ENCODE measurements at regions not wholly inside any gene's neighbourhood (a gene's known extent, or its start where the extent isn't known, plus 50 kb on each side); places are given as distances from the start of the nearest gene placed in this dataset.
A peak's percentile ranks its signal among the peaks of the same experiment; 100 is the strongest.

DNA sequence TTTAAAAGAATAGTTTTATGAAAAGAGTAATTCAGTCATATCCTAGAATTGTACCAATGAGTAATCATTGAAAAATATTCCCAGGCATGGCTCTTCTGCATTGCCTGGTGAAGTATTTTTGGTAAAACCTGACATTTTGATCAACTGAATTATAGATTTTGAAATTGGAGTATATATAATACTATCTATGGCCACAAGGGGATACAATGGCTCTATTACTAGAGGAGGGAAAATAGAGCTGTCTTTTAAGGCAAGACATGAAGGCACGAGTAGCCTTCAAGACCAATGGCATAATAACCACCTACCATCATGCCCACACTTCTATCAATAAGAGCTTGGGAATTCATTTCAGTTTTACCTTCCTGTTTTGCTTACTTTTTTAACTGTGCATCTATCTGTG, 1241.4 kb upstream of the TMEM132C start:
- ATAC-seq (ENCODE audit: low read depth) = no peak

DNA sequence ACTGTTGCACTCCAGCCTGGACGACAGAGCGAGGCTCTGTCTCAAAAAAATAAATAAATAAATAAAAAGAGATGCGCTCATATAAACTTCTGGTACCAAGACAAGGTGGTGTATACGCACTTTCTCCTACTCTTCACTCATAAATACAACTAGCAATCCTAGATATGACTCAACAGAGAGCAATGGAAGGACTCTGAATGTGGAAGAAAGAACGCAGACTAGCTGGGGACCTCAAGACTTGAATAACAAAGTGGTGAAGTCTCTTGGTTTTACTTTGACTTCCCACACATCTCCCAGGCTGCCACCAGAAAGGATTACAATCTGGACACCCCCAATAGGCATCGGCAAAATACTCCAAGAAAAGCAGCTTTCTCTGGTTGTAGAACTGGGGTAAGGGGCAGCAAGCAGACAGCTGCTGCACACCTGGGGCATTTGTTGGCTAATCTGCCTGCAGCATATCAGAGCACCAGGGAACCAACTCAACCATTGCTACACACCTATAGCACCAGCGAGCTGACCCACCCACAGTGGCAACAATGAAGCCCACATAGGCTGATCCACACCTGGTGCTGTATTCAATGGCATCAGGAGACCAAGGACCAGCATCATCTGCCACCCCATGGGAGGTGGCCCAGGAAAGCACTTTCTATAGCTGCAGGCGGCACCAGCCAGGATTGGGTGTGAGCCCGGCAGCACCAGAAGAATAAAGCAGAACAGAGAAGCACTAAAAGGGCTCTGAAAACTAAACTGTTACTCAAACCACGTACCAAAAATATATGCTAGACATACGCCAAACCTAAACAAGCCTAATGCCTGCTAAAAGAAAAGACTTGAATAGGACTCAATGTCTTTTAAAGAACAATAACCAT, 1231.7 kb upstream of the TMEM132C start:
- TF ChIP-seq, protein P1, sequence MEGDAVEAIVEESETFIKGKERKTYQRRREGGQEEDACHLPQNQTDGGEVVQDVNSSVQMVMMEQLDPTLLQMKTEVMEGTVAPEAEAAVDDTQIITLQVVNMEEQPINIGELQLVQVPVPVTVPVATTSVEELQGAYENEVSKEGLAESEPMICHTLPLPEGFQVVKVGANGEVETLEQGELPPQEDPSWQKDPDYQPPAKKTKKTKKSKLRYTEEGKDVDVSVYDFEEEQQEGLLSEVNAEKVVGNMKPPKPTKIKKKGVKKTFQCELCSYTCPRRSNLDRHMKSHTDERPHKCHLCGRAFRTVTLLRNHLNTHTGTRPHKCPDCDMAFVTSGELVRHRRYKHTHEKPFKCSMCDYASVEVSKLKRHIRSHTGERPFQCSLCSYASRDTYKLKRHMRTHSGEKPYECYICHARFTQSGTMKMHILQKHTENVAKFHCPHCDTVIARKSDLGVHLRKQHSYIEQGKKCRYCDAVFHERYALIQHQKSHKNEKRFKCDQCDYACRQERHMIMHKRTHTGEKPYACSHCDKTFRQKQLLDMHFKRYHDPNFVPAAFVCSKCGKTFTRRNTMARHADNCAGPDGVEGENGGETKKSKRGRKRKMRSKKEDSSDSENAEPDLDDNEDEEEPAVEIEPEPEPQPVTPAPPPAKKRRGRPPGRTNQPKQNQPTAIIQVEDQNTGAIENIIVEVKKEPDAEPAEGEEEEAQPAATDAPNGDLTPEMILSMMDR (IDR thresholded peaks at IDR 0.05; ENCODE audit: poor library complexity, severe bottlenecking) = no peak
- Histone ChIP-seq H3K27ac (ENCODE audit: poor library complexity, severe bottlenecking) (no peak overlapping the region), H3K4me3 (ENCODE audit: severe bottlenecking) (no peak overlapping the region), H3K9me3 (ENCODE audit: severe bottlenecking) (no peaks in the 10 kb centered on the region), H3K36me3 (ENCODE audit: low read depth) (no peaks in the 10 kb centered on the region), H3K27me3 (ENCODE audit: insufficient read depth, poor library complexity, severe bottlenecking) (no peaks in the 10 kb centered on the region), H3K4me1 (ENCODE audit: insufficient read depth, poor library complexity, severe bottlenecking) (no peaks in the 10 kb centered on the region)
- DNase-seq (ENCODE audit: low spot score) = no peak
- no peak for ATAC-seq (ENCODE audit: low read depth)

More for the DNA sequence above, 1241.4 kb upstream of the TMEM132C start:
- Histone ChIP-seq H3K4me3 (ENCODE audit: severe bottlenecking) (no peak overlapping the region), H3K27ac (ENCODE audit: poor library complexity, severe bottlenecking) (no peak overlapping the region), H3K9me3 (ENCODE audit: severe bottlenecking) (no peaks in the 10 kb centered on the region), H3K4me1 (ENCODE audit: insufficient read depth, poor library complexity, severe bottlenecking) (no peaks in the 10 kb centered on the region), H3K27me3 (ENCODE audit: insufficient read depth, poor library complexity, severe bottlenecking) (no peaks in the 10 kb centered on the region), H3K36me3 (ENCODE audit: low read depth) (no peaks in the 10 kb centered on the region)
- no peak for DNase-seq (ENCODE audit: low spot score)
- TF ChIP-seq, protein P1 (IDR thresholded peaks at IDR 0.05; ENCODE audit: poor library complexity, severe bottlenecking) = peak; percentile 58

DNA sequence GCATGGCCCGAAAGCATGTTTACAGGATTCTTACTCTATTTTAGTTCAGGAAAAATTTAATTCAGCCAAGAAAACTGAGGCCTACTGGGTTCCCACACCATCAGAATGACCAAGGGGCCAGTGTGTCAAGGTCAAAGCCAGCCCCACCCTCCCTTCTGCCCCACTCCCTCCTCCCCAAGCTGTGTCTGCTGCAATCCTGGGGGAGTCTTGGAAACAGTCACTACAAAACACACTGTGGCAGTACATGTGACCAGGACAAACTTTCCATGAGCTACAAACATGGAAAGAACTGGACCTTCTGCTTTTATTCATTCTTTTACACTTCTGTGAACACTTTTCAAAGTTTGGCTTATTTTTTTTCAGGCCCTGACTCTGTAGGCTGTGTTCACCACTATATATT, 1228.8 kb upstream of the TMEM132C start:
- Histone ChIP-seq H3K4me3 (ENCODE audit: severe bottlenecking) (no peak overlapping the region), H3K4me1 (ENCODE audit: insufficient read depth, poor library complexity, severe bottlenecking) (peaks cover 8% of the 10 kb centered on the region), H3K27me3 (ENCODE audit: insufficient read depth, poor library complexity, severe bottlenecking) (no peaks in the 10 kb centered on the region), H3K9me3 (ENCODE audit: severe bottlenecking) (no peaks in the 10 kb centered on the region), H3K27ac (ENCODE audit: poor library complexity, severe bottlenecking) (no peak overlapping the region), H3K36me3 (ENCODE audit: low read depth) (no peaks in the 10 kb centered on the region)
- DNase-seq (ENCODE audit: low spot score) (no peak), ATAC-seq (ENCODE audit: low read depth) (no peak)
- TF ChIP-seq, protein P1 (IDR thresholded peaks at IDR 0.05; ENCODE audit: poor library complexity, severe bottlenecking) = no peak

DNA sequence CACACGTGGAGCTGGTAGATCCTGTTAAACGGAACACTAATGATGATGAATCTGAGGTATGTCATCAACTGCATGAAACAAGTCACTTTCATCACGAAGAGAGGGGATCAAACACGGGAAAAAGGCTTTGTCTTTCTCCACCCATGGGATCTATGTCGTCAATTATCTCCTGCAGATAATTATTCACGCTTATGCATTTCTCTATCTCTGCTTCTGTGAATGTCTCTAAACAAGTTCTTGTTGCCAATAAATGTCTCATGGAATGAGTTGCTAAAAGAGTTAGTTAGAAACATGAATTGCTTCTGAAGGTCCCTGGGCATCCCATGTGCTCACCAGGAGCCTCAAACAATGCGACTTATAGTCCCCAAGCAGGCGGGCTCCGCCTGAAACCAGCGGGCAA, 1228.2 kb upstream of the TMEM132C start:
- no peak overlapping the region for H3K27ac ChIP-seq (ENCODE audit: poor library complexity, severe bottlenecking)
- H3K27me3 ChIP-seq (ENCODE audit: insufficient read depth, poor library complexity, severe bottlenecking) = no peaks in the 10 kb centered on the region
- no peaks in the 10 kb centered on the region for H3K36me3 ChIP-seq (ENCODE audit: low read depth)
- TF ChIP-seq, protein P1 (IDR thresholded peaks at IDR 0.05; ENCODE audit: poor library complexity, severe bottlenecking) = no peak
- ATAC-seq (ENCODE audit: low read depth) (no peak), DNase-seq (ENCODE audit: low spot score) (no peak)
- H3K4me3 ChIP-seq (ENCODE audit: severe bottlenecking) = no peak overlapping the region
- peaks cover 8% of the 10 kb centered on the region for H3K4me1 ChIP-seq (ENCODE audit: insufficient read depth, poor library complexity, severe bottlenecking)
- no peaks in the 10 kb centered on the region for H3K9me3 ChIP-seq (ENCODE audit: severe bottlenecking)
